H1 (cell line): ENCODE measurements at regions not wholly inside any gene's neighbourhood (a gene's known extent, or its start where the extent isn't known, plus 50 kb on each side); places are given as distances from the start of the nearest gene placed in this dataset.

ENCODE experiments used
- GABPA ChIP-seq: IDR thresholded peaks from 2 replicates; pipeline ENCODE4 v1.6.1; 2011; ENCODE audit warnings: mild to moderate bottlenecking, low read length, moderate library complexity, borderline replicate concordance; ENCODE audit not compliant: insufficient read depth
- RNF2 ChIP-seq: fragments of 200-900, 300-1000 bp; sonication (generic); IDR thresholded peaks from 2 replicates; pipeline ENCODE4 v1.7.1; 2016; ENCODE audit warnings: borderline replicate concordance, low read depth, mild to moderate bottlenecking, antibody characterized with exemption, low read length; ENCODE audit not compliant: poor library complexity, severe bottlenecking; ENCODE audit errors: missing control alignments
- TF ChIP-seq, protein P1 (sequence below): fragments of 300-600 bp; sonication (generic); IDR thresholded peaks from 2 replicates; pipeline ENCODE4 v1.7.1; 2012; ENCODE audit warnings: low read length, moderate library complexity, mild to moderate bottlenecking, inconsistent platforms; ENCODE audit not compliant: insufficient replicate concordance

DNA sequence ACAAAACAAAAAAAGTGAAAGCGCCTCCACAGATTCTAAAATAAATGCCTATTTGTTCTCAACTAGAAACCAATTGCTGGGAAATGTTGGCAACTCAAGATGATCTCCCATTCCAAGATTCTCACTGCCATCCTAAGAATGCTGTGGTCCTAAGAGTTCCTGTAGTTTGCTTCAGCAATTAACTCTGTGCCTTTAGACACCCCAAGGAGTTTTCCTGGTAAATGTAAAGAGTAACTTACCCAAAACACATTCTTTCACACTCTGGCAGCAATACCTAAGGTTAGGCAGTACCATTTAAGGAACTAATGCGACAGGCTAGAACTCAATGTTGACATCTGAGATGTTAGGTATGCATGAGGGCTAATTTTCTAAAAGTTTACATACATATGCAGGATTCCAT is 58.8 kb upstream of the TANK start (continued):
- TF ChIP-seq, protein P1, sequence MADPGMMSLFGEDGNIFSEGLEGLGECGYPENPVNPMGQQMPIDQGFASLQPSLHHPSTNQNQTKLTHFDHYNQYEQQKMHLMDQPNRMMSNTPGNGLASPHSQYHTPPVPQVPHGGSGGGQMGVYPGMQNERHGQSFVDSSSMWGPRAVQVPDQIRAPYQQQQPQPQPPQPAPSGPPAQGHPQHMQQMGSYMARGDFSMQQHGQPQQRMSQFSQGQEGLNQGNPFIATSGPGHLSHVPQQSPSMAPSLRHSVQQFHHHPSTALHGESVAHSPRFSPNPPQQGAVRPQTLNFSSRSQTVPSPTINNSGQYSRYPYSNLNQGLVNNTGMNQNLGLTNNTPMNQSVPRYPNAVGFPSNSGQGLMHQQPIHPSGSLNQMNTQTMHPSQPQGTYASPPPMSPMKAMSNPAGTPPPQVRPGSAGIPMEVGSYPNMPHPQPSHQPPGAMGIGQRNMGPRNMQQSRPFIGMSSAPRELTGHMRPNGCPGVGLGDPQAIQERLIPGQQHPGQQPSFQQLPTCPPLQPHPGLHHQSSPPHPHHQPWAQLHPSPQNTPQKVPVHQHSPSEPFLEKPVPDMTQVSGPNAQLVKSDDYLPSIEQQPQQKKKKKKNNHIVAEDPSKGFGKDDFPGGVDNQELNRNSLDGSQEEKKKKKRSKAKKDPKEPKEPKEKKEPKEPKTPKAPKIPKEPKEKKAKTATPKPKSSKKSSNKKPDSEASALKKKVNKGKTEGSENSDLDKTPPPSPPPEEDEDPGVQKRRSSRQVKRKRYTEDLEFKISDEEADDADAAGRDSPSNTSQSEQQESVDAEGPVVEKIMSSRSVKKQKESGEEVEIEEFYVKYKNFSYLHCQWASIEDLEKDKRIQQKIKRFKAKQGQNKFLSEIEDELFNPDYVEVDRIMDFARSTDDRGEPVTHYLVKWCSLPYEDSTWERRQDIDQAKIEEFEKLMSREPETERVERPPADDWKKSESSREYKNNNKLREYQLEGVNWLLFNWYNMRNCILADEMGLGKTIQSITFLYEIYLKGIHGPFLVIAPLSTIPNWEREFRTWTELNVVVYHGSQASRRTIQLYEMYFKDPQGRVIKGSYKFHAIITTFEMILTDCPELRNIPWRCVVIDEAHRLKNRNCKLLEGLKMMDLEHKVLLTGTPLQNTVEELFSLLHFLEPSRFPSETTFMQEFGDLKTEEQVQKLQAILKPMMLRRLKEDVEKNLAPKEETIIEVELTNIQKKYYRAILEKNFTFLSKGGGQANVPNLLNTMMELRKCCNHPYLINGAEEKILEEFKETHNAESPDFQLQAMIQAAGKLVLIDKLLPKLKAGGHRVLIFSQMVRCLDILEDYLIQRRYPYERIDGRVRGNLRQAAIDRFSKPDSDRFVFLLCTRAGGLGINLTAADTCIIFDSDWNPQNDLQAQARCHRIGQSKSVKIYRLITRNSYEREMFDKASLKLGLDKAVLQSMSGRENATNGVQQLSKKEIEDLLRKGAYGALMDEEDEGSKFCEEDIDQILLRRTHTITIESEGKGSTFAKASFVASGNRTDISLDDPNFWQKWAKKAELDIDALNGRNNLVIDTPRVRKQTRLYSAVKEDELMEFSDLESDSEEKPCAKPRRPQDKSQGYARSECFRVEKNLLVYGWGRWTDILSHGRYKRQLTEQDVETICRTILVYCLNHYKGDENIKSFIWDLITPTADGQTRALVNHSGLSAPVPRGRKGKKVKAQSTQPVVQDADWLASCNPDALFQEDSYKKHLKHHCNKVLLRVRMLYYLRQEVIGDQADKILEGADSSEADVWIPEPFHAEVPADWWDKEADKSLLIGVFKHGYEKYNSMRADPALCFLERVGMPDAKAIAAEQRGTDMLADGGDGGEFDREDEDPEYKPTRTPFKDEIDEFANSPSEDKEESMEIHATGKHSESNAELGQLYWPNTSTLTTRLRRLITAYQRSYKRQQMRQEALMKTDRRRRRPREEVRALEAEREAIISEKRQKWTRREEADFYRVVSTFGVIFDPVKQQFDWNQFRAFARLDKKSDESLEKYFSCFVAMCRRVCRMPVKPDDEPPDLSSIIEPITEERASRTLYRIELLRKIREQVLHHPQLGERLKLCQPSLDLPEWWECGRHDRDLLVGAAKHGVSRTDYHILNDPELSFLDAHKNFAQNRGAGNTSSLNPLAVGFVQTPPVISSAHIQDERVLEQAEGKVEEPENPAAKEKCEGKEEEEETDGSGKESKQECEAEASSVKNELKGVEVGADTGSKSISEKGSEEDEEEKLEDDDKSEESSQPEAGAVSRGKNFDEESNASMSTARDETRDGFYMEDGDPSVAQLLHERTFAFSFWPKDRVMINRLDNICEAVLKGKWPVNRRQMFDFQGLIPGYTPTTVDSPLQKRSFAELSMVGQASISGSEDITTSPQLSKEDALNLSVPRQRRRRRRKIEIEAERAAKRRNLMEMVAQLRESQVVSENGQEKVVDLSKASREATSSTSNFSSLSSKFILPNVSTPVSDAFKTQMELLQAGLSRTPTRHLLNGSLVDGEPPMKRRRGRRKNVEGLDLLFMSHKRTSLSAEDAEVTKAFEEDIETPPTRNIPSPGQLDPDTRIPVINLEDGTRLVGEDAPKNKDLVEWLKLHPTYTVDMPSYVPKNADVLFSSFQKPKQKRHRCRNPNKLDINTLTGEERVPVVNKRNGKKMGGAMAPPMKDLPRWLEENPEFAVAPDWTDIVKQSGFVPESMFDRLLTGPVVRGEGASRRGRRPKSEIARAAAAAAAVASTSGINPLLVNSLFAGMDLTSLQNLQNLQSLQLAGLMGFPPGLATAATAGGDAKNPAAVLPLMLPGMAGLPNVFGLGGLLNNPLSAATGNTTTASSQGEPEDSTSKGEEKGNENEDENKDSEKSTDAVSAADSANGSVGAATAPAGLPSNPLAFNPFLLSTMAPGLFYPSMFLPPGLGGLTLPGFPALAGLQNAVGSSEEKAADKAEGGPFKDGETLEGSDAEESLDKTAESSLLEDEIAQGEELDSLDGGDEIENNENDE = no peak
- TF ChIP-seq GABPA (no peak), RNF2 (no peak)
